ENCODE measurements at regions not wholly inside any gene's neighbourhood (a gene's known extent, or its start where the extent isn't known, plus 50 kb on each side); places are given as distances from the start of the nearest gene placed in this dataset.
"Not testable (repeated sequence)": the region's sequence is repeated elsewhere in the genome, so short reads cannot be mapped to it uniquely, and the experiment has no call there.

DNA sequence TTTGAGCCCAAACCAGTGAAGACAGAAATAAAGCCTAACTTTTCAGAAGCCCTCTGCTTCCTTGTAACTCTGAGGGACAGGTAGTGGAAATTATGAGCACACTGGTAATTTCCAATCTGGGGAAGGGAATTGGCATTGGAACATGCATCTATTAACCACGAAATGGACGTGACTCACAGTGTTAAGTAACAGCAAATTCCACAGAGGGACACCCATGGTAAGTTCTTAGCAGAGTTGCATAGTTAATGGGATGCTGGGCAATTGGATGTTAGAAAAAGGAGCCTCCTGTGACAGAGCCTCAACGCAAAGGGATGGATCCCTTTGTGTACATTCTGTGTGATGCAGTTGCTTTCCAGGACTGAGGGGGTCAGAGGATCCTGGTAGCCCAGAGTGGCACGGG lies 168.6 kb downstream of the SEMA6D start:
- no peaks in the 10 kb centered on the region for H3K9me3 ChIP-seq (ENCODE audit: control insufficient read depth in 2 of 2, low read length in 2 of 2)
- no peak overlapping the region for H3K9ac ChIP-seq (ENCODE audit: low read depth in 1 of 2, low read length in 2 of 2)
- no peaks in the 10 kb centered on the region for H3K27me3 ChIP-seq (ENCODE audit: control insufficient read depth in 2 of 2, insufficient read depth in 2 of 2, low read length in 2 of 2)
- no peaks in the 10 kb centered on the region for H3K4me1 ChIP-seq (ENCODE audit: control insufficient read depth in 2 of 2, insufficient read depth in 2 of 2, low read length in 2 of 2)
- no peak overlapping the region for H3K27ac ChIP-seq (ENCODE audit: low read depth in 2 of 2, low read length in 2 of 2)
- H3K36me3 ChIP-seq (ENCODE audit: control insufficient read depth in 2 of 2, insufficient read depth in 2 of 2, low read length in 2 of 2) = no peaks in the 10 kb centered on the region
- H3K4me3 ChIP-seq (ENCODE audit: low read length in 2 of 2) = no peak overlapping the region

DNA sequence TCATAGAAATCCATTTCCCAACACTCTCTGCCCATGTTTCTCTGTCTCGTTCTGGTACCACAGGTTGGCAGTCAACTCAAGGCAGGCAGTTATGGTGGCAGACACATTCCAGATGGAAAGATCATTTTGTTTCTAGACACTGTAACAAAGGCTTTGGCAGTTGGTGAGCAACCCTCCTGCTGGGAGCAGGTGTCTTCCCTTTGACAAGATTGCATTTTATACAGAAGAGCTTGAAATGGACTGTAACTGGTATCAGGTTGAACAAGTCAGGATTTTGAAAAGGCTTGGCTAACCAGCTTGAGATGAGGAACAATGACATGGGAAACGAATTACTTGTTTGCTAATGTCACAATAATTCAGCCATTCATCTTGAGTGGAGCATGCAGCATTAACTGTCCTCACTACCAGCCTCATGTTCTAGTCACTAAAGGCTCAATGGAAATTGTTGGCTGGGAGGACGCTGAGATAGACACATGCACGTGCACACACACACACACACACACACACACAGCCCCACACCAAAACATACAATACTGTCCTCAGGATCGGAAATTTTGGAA lies 170.0 kb downstream of the SEMA6D start:
- Histone ChIP-seq H3K9ac (ENCODE audit: low read depth in 1 of 2, low read length in 2 of 2) (no peak overlapping the region), H3K4me1 (ENCODE audit: control insufficient read depth in 2 of 2, insufficient read depth in 2 of 2, low read length in 2 of 2) (no peaks in the 10 kb centered on the region), H3K4me3 (ENCODE audit: low read length in 2 of 2) (no peak overlapping the region), H3K27ac (ENCODE audit: low read depth in 2 of 2, low read length in 2 of 2) (no peak overlapping the region), H3K9me3 (ENCODE audit: control insufficient read depth in 2 of 2, low read length in 2 of 2) (no peaks in the 10 kb centered on the region), H3K27me3 (ENCODE audit: control insufficient read depth in 2 of 2, insufficient read depth in 2 of 2, low read length in 2 of 2) (no peaks in the 10 kb centered on the region), H3K36me3 (ENCODE audit: control insufficient read depth in 2 of 2, insufficient read depth in 2 of 2, low read length in 2 of 2) (no peaks in the 10 kb centered on the region)

DNA sequence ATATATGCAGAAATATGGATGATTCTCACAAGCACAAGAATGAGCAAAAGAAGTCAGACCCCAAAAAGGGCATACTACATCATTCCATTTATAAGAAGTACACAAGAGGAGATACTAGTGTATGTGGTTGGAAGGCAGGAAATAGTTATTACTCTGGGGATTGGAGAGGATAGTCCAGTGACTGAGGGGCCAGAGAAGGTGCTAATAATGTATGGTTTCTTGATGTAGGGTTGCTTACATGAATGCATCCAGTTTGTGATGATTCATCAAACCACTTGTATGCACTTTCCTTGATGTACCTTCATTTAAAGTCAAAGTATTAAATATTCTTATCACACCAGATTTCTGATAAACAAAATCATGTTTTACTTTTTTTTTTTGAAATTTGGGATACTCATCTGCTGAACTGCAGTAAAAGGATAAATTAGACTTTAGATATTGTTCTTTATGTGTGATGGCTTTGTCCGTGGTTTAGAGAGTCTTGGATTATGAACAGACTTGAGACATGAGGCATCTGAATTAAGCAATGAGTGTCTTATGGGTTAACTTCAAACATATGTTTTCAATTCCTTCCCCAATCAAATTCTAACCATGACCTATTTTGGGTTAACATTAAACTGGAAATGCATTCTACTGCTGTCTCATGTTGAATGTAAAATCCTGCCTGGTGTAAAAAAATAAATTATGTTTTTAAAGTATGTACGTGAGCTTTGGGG lies 171.2 kb downstream of the SEMA6D start:
- H3K36me3 ChIP-seq (ENCODE audit: control insufficient read depth in 2 of 2, insufficient read depth in 2 of 2, low read length in 2 of 2) = no peaks in the 10 kb centered on the region
- no peak overlapping the region for H3K4me3 ChIP-seq (ENCODE audit: low read length in 2 of 2)
- no peak overlapping the region for H3K27ac ChIP-seq (ENCODE audit: low read depth in 2 of 2, low read length in 2 of 2)
- no peak overlapping the region for H3K9ac ChIP-seq (ENCODE audit: low read depth in 1 of 2, low read length in 2 of 2)
- no peaks in the 10 kb centered on the region for H3K4me1 ChIP-seq (ENCODE audit: control insufficient read depth in 2 of 2, insufficient read depth in 2 of 2, low read length in 2 of 2)
- H3K9me3 ChIP-seq (ENCODE audit: control insufficient read depth in 2 of 2, low read length in 2 of 2) = no peaks in the 10 kb centered on the region
- no peaks in the 10 kb centered on the region for H3K27me3 ChIP-seq (ENCODE audit: control insufficient read depth in 2 of 2, insufficient read depth in 2 of 2, low read length in 2 of 2)

DNA sequence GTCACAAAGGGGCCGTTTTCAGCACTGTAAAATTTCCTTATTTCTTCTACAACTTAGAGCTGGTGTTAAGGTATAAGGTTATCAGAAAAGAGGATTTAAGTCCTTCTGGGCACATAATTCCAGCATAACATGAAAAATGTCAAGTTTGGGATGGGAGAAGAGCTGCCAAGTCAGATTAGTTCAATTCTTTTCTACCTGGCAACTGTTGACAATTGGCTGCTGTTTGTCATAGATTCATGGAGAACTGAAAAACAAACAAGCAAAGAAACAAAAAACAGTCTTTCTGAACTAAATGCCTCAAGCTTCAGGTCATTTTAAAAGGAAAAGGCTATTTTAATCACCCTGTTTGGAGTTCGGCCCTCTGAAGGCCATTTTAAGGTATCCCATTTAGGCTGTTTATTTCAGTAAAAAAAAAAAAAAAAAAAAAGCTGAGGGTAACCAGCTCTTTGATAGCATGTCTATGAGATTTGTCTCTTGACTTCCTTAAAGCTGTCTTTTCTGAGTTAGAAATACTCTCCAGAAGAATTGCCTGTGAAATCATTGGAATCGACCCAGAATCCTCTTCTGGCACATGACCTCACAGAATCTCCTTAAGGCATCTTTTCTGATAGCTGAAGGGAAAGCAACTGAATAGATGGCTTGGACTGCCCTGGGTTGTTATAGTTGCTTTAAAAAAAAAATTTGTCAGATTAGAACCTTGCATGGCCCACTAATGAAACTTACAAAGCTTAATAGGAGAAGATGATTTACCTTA lies 173.3 kb downstream of the SEMA6D start:
- no peaks in the 10 kb centered on the region for H3K9me3 ChIP-seq (ENCODE audit: control insufficient read depth in 2 of 2, low read length in 2 of 2)
- no peaks in the 10 kb centered on the region for H3K36me3 ChIP-seq (ENCODE audit: control insufficient read depth in 2 of 2, insufficient read depth in 2 of 2, low read length in 2 of 2)
- H3K4me3 ChIP-seq (ENCODE audit: low read length in 2 of 2) = no peak overlapping the region
- no peak overlapping the region for H3K9ac ChIP-seq (ENCODE audit: low read depth in 1 of 2, low read length in 2 of 2)
- H3K4me1 ChIP-seq (ENCODE audit: control insufficient read depth in 2 of 2, insufficient read depth in 2 of 2, low read length in 2 of 2) = no peaks in the 10 kb centered on the region
- no peaks in the 10 kb centered on the region for H3K27me3 ChIP-seq (ENCODE audit: control insufficient read depth in 2 of 2, insufficient read depth in 2 of 2, low read length in 2 of 2)
- no peak overlapping the region for H3K27ac ChIP-seq (ENCODE audit: low read depth in 2 of 2, low read length in 2 of 2)

DNA sequence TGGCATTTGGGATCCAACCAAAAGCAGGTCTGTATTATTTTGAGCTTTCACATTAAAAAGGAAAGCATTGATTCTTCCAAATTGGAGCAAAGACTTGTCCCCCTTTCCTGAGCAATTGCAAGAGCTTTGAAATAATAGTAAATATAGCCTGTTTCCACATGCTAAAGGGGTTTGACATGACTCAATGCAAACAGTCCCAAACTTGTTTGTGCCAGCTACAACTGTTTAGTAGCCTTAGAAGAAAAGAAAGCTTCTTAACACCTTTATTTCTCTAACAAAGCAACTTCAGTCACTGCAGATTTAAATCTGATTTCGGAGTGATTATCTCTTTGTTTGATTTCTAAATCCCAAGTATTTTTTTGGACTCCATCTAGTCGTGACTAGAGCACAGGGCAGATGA lies 180.2 kb downstream of the SEMA6D start:
- Histone ChIP-seq H3K27me3 (ENCODE audit: control insufficient read depth in 2 of 2, insufficient read depth in 2 of 2, low read length in 2 of 2) (no peaks in the 10 kb centered on the region), H3K9ac (ENCODE audit: low read depth in 1 of 2, low read length in 2 of 2) (no peak overlapping the region), H3K4me1 (ENCODE audit: control insufficient read depth in 2 of 2, insufficient read depth in 2 of 2, low read length in 2 of 2) (no peaks in the 10 kb centered on the region), H3K27ac (ENCODE audit: low read depth in 2 of 2, low read length in 2 of 2) (no peak overlapping the region), H3K36me3 (ENCODE audit: control insufficient read depth in 2 of 2, insufficient read depth in 2 of 2, low read length in 2 of 2) (no peaks in the 10 kb centered on the region), H3K4me3 (ENCODE audit: low read length in 2 of 2) (no peak overlapping the region), H3K9me3 (ENCODE audit: control insufficient read depth in 2 of 2, low read length in 2 of 2) (no peaks in the 10 kb centered on the region)

DNA sequence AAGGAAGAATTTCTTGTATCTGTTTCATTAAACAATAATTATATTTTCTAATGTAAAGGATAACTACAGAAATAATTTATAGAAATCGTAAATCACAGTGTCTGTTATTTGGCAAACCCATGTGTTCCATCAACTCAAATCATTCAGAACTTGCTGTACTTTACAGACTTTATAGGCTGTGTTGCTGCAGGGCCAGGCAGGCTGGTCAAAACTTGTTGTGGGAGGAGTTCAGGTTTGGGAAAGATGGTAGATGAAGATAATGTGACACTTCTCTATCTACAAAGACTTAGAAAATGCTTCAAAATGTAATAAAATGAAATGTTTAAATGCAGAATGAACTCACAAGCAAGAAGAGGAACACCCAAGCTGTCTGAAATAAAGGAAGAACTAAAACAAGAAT lies 183.4 kb downstream of the SEMA6D start:
- Histone ChIP-seq H3K27me3 (ENCODE audit: control insufficient read depth in 2 of 2, insufficient read depth in 2 of 2, low read length in 2 of 2) (no peaks in the 10 kb centered on the region), H3K4me3 (ENCODE audit: low read length in 2 of 2) (no peak overlapping the region), H3K4me1 (ENCODE audit: control insufficient read depth in 2 of 2, insufficient read depth in 2 of 2, low read length in 2 of 2) (no peaks in the 10 kb centered on the region), H3K27ac (ENCODE audit: low read depth in 2 of 2, low read length in 2 of 2) (no peak overlapping the region), H3K36me3 (ENCODE audit: control insufficient read depth in 2 of 2, insufficient read depth in 2 of 2, low read length in 2 of 2) (no peaks in the 10 kb centered on the region), H3K9ac (ENCODE audit: low read depth in 1 of 2, low read length in 2 of 2) (no peak overlapping the region), H3K9me3 (ENCODE audit: control insufficient read depth in 2 of 2, low read length in 2 of 2) (peaks cover 2% of the 10 kb centered on the region in 2 donors)

DNA sequence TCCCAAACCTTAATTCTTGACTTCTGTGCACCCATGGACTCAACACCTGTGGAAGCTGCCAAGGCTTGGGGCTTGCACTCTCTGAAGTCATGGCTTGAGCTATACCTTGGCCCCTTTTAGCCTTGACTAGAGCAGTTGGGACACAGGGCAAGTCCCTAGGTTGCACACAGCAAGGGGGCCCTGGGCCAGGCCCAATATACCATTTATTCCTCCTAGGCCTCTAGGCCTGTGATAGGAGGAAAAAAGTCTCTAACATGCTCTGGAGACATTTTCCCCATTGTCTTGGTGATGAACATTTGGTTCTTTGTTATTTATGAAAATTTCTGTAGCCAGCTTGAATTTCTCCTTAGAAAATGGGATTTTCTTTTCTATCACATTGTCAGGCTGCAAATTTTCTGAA lies 186.1 kb downstream of the SEMA6D start:
- Histone ChIP-seq H3K27me3 (ENCODE audit: control insufficient read depth in 2 of 2, insufficient read depth in 2 of 2, low read length in 2 of 2) (no peaks in the 10 kb centered on the region), H3K9me3 (ENCODE audit: control insufficient read depth in 2 of 2, low read length in 2 of 2) (peaks cover 2% of the 10 kb centered on the region in 2 donors), H3K4me3 (ENCODE audit: low read length in 2 of 2) (no peak overlapping the region), H3K9ac (ENCODE audit: low read depth in 1 of 2, low read length in 2 of 2) (no peak overlapping the region), H3K4me1 (ENCODE audit: control insufficient read depth in 2 of 2, insufficient read depth in 2 of 2, low read length in 2 of 2) (no peaks in the 10 kb centered on the region), H3K36me3 (ENCODE audit: control insufficient read depth in 2 of 2, insufficient read depth in 2 of 2, low read length in 2 of 2) (no peaks in the 10 kb centered on the region), H3K27ac (ENCODE audit: low read depth in 2 of 2, low read length in 2 of 2) (no peak overlapping the region)

DNA sequence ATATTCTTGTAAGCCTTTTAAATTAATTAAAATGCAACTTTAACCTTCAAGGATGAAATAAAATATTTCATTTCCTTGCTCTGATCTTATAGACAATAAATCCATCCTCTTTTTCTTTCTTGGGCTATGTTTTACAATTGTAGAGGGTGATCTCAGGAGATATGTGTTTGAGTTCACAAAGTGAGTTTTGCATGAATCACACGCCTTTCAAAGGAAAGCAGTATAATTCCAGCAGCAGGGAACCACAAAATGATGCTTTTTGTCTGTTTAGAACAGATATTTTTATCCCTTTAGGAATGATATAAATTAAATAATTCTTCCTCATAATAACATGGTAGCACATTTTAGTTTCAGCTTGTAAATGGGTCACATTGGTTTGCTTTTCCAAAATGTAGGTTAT lies 191.2 kb downstream of the SEMA6D start:
- Histone ChIP-seq H3K9me3 (ENCODE audit: control insufficient read depth in 2 of 2, low read length in 2 of 2) (no peaks in the 10 kb centered on the region), H3K4me1 (ENCODE audit: control insufficient read depth in 2 of 2, insufficient read depth in 2 of 2, low read length in 2 of 2) (no peaks in the 10 kb centered on the region), H3K9ac (ENCODE audit: low read depth in 1 of 2, low read length in 2 of 2) (no peak overlapping the region), H3K4me3 (ENCODE audit: low read length in 2 of 2) (no peak overlapping the region), H3K27me3 (ENCODE audit: control insufficient read depth in 2 of 2, insufficient read depth in 2 of 2, low read length in 2 of 2) (peaks cover 0 to 3% of the 10 kb centered on the region in 2 donors), H3K27ac (ENCODE audit: low read depth in 2 of 2, low read length in 2 of 2) (no peak overlapping the region), H3K36me3 (ENCODE audit: control insufficient read depth in 2 of 2, insufficient read depth in 2 of 2, low read length in 2 of 2) (no peaks in the 10 kb centered on the region)

DNA sequence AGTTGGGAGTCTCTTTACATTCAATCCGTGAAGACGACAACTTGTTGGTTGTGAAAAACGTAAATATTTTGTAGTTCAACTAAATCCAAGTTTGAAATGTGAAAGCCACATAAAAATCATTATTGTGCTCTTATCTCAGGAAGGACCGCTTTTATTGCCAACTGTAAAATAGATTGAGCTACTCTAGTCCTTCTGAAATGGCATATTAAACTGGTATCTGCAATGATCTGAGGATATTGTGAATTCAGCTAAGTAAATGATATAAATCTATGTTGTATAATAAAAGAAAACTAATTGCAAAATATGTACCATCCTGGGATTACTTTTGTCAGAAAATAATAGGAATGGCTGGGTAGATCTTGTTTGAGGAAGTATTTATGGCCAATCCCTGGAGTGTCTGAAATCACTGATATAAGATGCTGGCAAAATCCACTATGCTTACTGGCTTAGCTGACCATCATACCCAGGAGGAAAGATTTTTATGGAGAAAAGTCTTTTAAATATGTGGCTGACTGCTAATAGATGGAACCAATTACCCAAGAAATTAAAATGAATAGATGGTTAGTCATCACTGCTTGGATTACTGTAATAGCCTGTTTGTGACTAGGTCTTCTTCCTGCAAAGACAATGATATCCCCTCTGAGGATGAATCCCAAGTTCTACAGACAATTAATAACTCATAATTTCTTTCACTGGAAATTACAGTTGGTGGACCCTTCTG lies 191.8 kb downstream of the SEMA6D start:
- Histone ChIP-seq H3K9ac (ENCODE audit: low read depth in 1 of 2, low read length in 2 of 2) (no peak overlapping the region), H3K4me1 (ENCODE audit: control insufficient read depth in 2 of 2, insufficient read depth in 2 of 2, low read length in 2 of 2) (no peaks in the 10 kb centered on the region), H3K36me3 (ENCODE audit: control insufficient read depth in 2 of 2, insufficient read depth in 2 of 2, low read length in 2 of 2) (no peaks in the 10 kb centered on the region), H3K27me3 (ENCODE audit: control insufficient read depth in 2 of 2, insufficient read depth in 2 of 2, low read length in 2 of 2) (peaks cover 0 to 3% of the 10 kb centered on the region in 2 donors), H3K9me3 (ENCODE audit: control insufficient read depth in 2 of 2, low read length in 2 of 2) (no peaks in the 10 kb centered on the region), H3K27ac (ENCODE audit: low read depth in 2 of 2, low read length in 2 of 2) (no peak overlapping the region), H3K4me3 (ENCODE audit: low read length in 2 of 2) (no peak overlapping the region)

DNA sequence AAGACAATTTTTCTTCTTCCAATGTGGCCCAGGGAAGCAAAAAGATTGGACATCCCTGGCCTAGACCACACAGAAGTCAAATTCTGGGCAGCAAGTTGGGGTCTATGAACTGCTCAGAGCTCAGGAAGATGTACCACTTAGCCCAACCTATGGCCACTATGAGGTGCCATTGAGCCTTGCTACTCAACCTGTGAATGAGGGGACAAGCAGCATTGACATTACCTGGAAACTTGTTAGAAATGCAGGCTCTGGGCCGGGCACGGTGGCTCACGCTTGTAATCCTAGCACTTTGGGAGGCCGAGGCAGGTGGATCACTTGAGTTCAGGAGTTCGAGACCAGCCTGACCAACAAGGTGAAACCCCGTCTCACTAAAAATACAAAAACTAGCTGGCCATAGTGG lies 195.6 kb downstream of the SEMA6D start:
- H3K36me3 ChIP-seq (ENCODE audit: control insufficient read depth in 2 of 2, insufficient read depth in 2 of 2, low read length in 2 of 2); H3K4me3 ChIP-seq (ENCODE audit: low read length in 2 of 2); H3K27ac ChIP-seq (ENCODE audit: low read depth in 2 of 2, low read length in 2 of 2); H3K27me3 ChIP-seq (ENCODE audit: control insufficient read depth in 2 of 2, insufficient read depth in 2 of 2, low read length in 2 of 2); H3K4me1 ChIP-seq (ENCODE audit: control insufficient read depth in 2 of 2, insufficient read depth in 2 of 2, low read length in 2 of 2); H3K9ac ChIP-seq (ENCODE audit: low read depth in 1 of 2, low read length in 2 of 2); H3K9me3 ChIP-seq (ENCODE audit: control insufficient read depth in 2 of 2, low read length in 2 of 2): not testable (repeated sequence)
